Motor neuron (in vitro differentiated cells): ENCODE measurements at regions not wholly inside any gene's neighbourhood (a gene's known extent, or its start where the extent isn't known, plus 50 kb on each side); places are given as distances from the start of the nearest gene placed in this dataset.

Experiments used
- ATAC-seq, 8 experiments: fragments of 200-7000 bp; cut with Tn5 transposase; replicated peaks in 6 of 8; 2 replicates each; pipeline ENCODE4 v1.8.0; 2021; ENCODE audit warnings: mild to moderate bottlenecking in 8 of 8, moderate library complexity in 8 of 8
- H3K27ac ChIP-seq, 2 donors: fragments of 250-450 bp; sonication (Bioruptor Pico); 2 replicates each; pipeline ENCODE4 v1.9.0; 2021; ENCODE audit warnings: antibody characterized with exemption in 2 of 2, mild to moderate bottlenecking in 2 of 2, moderate library complexity in 1 of 2
- H3K4me1 ChIP-seq, 2 donors: fragments of 250-450 bp; sonication (Bioruptor Pico); replicated peaks in 1 of 2; 2 replicates each; pipeline ENCODE4 v1.6.1; 2021; ENCODE audit warnings: antibody characterized with exemption in 2 of 2, mild to moderate bottlenecking in 2 of 2, moderate library complexity in 1 of 2
- H3K4me3 ChIP-seq, 5 donors: fragments of 250-450 bp; sonication (Bioruptor Pico); 2 replicates each; pipeline ENCODE4 v1.9.0; 2021; ENCODE audit warnings: antibody characterized with exemption in 5 of 5, mild to moderate bottlenecking in 5 of 5, moderate library complexity in 4 of 5
- WGBS, 10 experiments: fragments of 450-650 bp; shearing (Covaris generic); methylation state at CpG; one replicate each; pipeline ENCODE4 v1.0.0; 2022; 5-methylcytosine and 5-hydroxymethylcytosine counted together
- in situ Hi-C, 9 experiments: fragments of 400-800 bp; cut with MboI; loops; one replicate each; pipeline ENCODE4 v1.15.0; 2021; ENCODE audit warnings: low sequenced_read_pairs in 9 of 9, low pct_unique_long_range_greater_than_20kb in 2 of 9; ENCODE audit not compliant: unreplicated experiment in 9 of 9

DNA sequence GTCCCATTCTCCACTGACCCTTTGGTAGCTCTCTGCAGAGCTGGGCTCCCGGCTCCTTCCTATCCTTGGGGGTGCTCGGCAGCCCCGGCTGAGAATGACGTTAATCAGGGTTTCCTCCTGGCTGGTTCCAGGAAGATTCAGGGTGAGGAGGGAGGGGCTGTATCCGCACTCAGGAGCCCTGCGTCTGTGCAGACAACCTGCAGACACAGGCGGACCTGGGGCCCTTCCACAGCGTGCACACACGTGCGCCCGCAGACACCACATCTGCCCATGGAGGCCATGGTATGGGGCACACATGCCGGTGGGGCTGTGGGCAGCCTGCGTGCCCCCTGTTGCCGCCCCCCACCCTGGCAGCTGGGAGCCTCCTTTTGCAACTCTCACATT, 66.6 kb upstream of the RNU6ATAC start:
- Histone ChIP-seq H3K4me1 (peaks cover 37 to 41% of the 10 kb centered on the region in 2 donors), H3K27ac (no peak overlapping the region), H3K4me3 (no peak overlapping the region)
- ATAC-seq: peak in 5 of 8 experiments; percentile 7 to 26 (median 13)
- in situ Hi-C loops: no loop called here
- 0 to 100% (median 85%) methylated on average over 1 to 4 of the region's 14 CpGs; no CpG with 5 or more reads in 6 of the 10 experiments for WGBS, 10 experiments

DNA sequence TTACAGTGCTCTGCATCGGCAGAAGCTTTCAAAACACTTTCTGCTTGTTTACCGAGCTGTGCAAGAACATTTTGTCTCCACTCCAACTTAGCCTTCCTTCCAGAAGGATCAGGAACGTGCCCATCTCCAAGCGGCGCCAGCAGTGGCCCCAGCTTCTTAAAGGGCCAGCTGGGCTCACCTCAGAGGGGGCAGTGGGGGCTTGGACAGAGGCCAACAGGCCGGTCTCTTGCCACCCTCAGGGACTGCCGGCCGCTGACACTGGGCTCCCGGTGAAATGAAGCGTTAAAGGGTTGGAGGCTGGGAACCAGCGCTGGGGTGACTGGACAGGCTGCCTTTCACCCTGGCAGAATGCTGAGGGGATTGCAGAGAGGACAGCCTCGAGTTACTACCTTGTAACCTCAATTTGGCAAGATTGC, 67.0 kb upstream of the RNU6ATAC start:
- H3K27ac ChIP-seq: no peak overlapping the region
- WGBS, 10 experiments: 25 to 59% (median 40%) methylated on average over 3 to 6 of the region's 12 CpGs; no CpG with 5 or more reads in 5 of the 10 experiments
- peaks cover 36 to 40% of the 10 kb centered on the region in 2 donors for H3K4me1 ChIP-seq
- in situ Hi-C loops: no loop called here
- no peak overlapping the region for H3K4me3 ChIP-seq
- peak in 4 of 8 experiments; percentile 12 to 39 (median 18) for ATAC-seq

DNA sequence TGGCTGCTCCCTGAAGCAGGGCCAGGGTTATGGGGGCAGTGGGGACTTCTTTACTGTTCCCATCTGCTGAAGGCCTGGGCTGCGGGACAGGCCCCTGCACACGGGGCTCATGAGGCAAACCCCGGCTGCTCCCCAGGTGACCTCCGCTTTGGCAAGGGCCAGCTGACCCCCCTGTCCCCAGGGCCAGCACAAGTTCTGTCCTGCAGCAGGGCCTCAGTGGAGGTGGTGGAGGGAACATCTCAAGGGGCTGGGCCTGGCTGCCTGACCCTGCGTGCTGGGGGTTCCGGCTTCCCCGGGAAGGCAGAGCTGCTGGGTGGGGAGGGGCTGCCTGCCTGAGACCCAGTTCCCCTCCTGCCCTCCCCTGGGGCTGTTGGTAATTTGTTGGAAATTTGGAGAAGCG, 67.4 kb upstream of the RNU6ATAC start:
- H3K27ac ChIP-seq: no peak overlapping the region
- 20 to 100% methylated on average over 1 to 3 of the region's 8 CpGs; no CpG with 5 or more reads in 8 of the 10 experiments for WGBS, 10 experiments
- no peak for ATAC-seq

DNA sequence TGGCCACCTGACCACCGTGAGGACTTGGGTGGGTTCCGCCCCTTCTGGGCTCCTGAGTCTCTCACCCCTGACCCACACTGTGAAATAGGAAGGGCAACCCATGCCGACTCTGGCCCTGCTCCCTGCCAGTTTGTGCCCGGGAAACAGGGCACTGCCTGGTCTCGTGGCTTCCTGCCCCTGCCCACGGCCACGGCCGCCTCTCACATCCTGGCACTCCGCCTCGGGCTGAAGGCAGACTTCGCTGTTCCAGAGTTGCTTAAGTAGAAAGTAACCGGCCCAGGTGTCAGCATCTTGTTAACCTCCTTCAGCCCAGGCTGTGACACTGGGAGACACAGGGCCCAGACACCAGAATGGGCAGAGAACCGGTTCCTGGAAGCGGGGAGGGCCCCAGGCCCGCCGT, 68.7 kb upstream of the RNU6ATAC start:
- 70 to 100% (median 82%) methylated on average over 1 to 3 of the region's 16 CpGs; no CpG with 5 or more reads in 6 of the 10 experiments for WGBS, 10 experiments
- Histone ChIP-seq H3K4me3 (no peak overlapping the region), H3K4me1 (peaks cover 25 to 28% of the 10 kb centered on the region in 2 donors), H3K27ac (no peak overlapping the region)
- in situ Hi-C loops: no loop called here
- no peak for ATAC-seq

More for the DNA sequence above, 67.4 kb upstream of the RNU6ATAC start:
- Histone ChIP-seq H3K4me3 (no peak overlapping the region), H3K4me1 (peaks cover 35 to 37% of the 10 kb centered on the region in 2 donors)
- in situ Hi-C loops: no loop called here

DNA sequence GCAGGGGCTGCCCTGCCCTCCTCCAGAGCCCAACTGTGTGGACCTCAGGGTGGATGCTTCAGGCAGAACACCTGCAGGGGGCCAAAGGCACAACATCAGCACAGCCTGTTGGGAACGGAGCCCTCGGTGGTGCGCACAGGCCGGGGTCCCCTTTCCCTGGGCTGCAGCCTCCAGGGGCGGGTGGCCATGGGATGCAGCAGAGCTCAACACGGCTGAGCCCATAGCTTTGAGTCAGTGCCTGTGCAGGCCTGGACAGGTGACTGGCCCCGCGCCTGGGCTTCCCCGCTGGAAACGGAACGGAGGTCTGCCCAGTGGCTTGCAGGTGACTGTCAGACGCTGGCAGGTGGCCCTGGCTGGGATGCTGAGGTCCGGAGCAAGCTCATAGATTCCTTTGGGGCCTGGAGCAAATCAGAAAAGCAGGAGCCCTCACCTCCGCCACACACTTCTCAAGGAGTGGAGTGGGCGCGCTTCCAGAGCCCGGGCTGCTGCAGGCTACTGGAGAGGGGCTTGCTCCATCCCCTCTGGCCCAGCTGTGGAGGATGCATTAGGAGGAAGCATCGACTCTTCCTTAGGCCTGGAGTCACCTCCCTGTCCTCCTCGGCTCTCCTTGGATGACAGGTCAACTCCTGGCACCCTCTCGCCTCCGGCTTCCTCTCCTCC, 69.8 kb upstream of the RNU6ATAC start:
- Histone ChIP-seq H3K4me1 (peaks cover 19 to 23% of the 10 kb centered on the region in 2 donors), H3K4me3 (no peak overlapping the region), H3K27ac (no peak overlapping the region)
- 80 to 94% (median 85%) methylated on average over 1 to 9 of the region's 21 CpGs; no CpG with 5 or more reads in 6 of the 10 experiments for WGBS, 10 experiments
- ATAC-seq: peak in 1 of 8 experiments; percentile 9
- in situ Hi-C loops: no loop called here

DNA sequence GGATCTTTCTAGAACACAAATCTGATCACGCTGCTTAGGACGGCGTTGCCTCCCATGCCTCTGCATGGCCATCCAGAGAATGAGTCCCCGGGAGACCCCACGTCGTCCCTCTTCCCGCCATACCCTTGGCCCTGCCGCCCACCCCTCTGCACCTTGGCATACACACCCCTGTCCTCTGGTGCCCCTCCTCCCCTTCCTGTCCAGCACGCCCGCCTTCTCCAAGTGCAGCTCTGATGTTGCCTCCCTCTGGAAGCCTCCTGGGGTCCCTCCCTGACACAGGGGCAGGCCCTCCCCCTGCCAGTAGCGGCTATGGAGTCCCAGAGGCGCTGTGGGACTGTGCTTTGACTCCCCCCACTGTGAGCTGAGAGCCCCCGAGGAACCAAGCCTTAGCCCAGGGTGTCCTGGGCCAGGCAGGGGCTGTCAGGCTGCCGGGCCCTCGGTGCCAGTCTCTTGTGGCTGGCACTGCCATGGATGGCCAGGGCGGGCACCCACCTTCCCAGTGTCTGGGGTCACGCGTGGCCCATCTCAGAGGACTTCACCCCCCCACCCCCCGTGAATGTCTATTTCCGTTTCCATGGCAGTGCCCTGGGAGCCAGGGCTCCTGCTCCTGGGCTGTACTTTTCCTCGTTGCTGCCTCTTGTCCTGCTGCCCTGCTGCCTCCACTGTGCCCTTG, 70.5 kb upstream of the RNU6ATAC start:
- ATAC-seq: no peak
- Histone ChIP-seq H3K4me1 (peaks cover 19 to 23% of the 10 kb centered on the region in 2 donors), H3K27ac (no peak overlapping the region), H3K4me3 (no peak overlapping the region)
- 27 to 88% (median 73%) methylated on average over 3 to 6 of the region's 21 CpGs; no CpG with 5 or more reads in 5 of the 10 experiments for WGBS, 10 experiments
- in situ Hi-C loops: no loop called here

DNA sequence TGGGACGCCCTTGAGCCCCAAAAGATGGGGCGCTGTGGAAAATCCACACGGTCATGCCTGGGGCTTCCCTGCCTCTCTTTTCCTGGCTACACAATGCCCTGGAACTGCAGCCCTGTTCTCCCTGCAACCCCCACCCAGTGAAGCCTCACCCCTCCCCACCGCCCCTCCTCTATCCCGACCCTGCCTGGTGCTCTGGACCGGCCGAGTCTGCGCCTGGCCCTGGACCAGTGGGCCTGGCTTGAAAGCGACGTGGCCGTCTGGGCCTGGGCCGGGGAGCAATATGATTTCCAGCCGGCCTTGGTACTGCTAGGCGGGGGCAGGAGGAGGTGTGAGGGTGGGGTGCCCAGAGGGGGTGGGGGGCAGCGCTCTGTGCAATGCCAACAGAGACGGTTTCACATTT, 71.0 kb upstream of the RNU6ATAC start:
- no peak overlapping the region for H3K4me3 ChIP-seq
- no peak for ATAC-seq
- H3K4me1 ChIP-seq: peaks cover 19 to 27% of the 10 kb centered on the region in 2 donors
- in situ Hi-C loops: no loop called here
- WGBS, 10 experiments: 83% methylated on average over 4 of the region's 16 CpGs; no CpG with 5 or more reads in 9 of the 10 experiments
- H3K27ac ChIP-seq: no peak overlapping the region

DNA sequence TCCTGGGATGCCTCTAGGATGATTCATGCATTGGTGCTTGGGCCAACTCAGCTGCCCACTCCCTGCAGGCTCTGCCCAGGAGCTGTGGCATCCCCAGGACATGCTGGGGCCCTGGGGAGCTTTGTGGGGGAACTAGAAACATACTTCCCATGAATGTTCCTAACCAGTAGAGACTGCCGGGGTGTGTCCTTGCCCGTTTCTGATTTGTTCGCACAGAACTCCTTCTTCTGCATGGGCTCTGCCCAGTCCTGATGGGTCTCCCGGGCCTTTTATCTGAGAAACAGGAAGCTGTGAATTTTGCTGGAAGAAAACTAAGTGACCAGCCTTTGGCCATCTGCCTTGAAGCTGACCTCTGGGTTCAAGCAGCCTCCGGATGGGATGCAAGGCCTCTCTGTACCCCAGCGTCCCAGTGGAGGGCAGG, 71.6 kb upstream of the RNU6ATAC start:
- Histone ChIP-seq H3K27ac (no peak overlapping the region), H3K4me3 (no peak overlapping the region), H3K4me1 (peaks cover 14 to 23% of the 10 kb centered on the region in 2 donors)
- ATAC-seq: peak in 3 of 8 experiments; percentile 22 to 82 (median 81)
- in situ Hi-C loops: no loop called here
- 0 to 100% (median 52%) methylated on average over 1 to 3 of the region's 6 CpGs; no CpG with 5 or more reads in 4 of the 10 experiments for WGBS, 10 experiments

DNA sequence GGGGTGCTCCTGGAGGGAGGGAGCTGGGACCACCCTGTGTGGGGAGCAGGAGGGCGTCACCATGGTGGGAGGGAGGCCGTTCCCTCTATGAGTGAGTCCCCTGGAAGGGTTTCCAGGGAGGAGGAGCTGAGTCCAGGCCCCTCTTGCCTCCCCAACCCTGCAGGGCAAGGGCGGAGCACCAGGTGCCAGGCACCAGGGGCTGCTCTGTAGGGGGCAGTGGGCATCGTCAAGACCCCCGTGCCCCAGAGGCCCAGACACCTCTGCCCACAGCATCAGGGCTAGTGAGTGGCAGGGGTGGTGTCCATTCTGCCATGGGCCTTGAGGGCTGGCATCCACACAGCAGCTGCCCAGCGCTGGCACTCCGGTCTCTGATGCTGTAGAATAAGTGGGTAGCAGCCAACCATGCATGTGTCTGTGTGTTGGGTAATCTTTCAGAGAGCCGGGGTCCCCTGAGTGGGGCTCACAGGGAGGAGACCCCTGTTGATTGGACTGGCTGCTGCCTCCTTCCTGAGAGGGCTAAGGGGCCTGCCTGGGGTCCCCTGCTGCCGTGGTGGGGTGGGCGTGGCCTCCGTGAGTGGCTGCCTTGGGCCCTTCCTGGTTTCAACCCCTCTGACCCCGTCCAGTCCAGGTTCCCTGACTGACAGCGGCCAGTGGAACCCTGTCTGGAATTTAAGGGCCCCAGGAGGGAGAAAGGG, 72.7 kb upstream of the RNU6ATAC start:
- in situ Hi-C loops: no loop called here
- no peak overlapping the region for H3K27ac ChIP-seq
- no peak for ATAC-seq
- H3K4me3 ChIP-seq: no peak overlapping the region
- H3K4me1 ChIP-seq: peaks cover 5 to 13% of the 10 kb centered on the region in 2 donors
- 83 to 100% (median 100%) methylated on average over 1 to 2 of the region's 13 CpGs; no CpG with 5 or more reads in 7 of the 10 experiments for WGBS, 10 experiments

DNA sequence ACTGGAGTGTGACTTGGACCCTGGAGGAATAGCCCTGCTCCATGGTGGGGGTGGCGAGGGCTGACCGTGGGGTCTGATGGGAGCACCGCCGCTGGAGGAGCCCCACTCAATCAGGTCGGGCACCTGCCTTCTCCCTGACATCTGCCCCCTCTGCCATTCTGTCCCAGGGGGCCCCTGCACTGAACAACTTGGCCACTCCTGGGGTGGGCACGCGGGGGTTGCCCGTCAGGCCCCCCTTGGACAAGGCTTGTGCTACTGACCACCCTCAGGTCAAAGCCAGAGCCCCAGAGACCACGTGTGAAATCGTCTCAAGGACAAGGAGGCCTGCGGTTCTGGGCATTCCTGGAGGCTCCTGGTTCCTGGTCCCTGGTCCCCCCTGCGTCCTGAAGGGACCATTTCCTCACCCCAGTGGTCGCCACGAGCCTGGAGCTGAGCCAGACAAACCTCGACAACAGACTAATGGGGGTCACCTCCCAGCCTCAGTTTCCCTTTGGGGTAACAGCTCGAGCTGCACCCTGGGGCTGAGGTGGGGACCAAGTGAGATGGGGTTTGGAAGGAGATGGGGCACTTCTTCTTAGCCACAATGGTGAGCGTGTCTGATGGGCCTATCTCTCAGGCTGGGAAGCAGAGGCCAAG, 73.4 kb upstream of the RNU6ATAC start:
- in situ Hi-C loops: no loop called here

DNA sequence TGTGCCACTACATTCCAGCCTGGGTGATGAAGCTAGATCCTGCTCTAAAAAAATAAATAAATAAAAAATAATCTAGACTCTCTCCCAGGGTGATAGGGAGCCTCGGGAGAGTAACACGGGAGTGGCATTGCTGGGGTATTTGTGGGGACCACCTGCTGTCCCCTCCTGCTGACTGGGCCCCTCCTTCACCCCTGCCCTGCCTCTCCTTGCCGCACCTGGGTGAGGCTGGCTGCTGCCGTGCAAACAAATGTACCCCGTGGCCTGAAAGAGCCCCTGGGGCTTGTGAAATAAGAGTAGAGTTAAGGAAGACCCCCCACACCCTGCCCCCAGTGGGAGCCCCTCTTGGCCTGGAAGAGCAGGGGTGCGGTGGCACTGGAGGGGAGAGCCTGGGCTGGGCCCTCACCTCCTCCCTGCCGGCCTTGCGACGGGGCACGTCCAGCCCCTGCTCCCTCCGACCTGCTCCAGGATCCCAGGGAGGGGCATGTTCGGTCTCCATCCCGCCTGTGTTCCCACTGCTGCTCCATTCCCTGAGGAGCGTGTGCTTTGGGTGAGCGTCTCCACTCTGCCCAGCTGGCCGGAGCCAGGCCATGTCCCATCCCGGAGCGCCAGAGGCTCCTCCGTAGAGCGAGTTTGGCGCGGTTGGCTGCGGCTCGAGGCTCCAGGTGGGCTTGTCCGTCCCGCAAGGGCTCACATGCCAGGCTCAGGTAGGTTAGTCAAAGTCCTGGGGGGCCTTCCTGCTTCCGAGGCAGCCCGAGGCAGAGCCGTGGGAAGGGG, 75.0 kb upstream of the RNU6ATAC start:
- peak in 2 of 8 experiments; percentile 9 to 15 for ATAC-seq
- Histone ChIP-seq H3K4me1 (peaks cover 10 to 13% of the 10 kb centered on the region in 2 donors), H3K4me3 (no peak overlapping the region), H3K27ac (no peak overlapping the region)
- in situ Hi-C loops: no loop called here
- WGBS, 10 experiments: 60 to 100% (median 90%) methylated on average over 1 to 4 of the region's 29 CpGs; no CpG with 5 or more reads in 5 of the 10 experiments

More for the DNA sequence above, 73.4 kb upstream of the RNU6ATAC start:
- H3K4me1 ChIP-seq: peaks cover 5 to 13% of the 10 kb centered on the region in 2 donors
- no peak overlapping the region for H3K27ac ChIP-seq
- WGBS, 10 experiments: 38 to 75% (median 71%) methylated on average over 1 to 7 of the region's 17 CpGs; no CpG with 5 or more reads in 5 of the 10 experiments
- H3K4me3 ChIP-seq: no peak overlapping the region
- ATAC-seq: no peak

DNA sequence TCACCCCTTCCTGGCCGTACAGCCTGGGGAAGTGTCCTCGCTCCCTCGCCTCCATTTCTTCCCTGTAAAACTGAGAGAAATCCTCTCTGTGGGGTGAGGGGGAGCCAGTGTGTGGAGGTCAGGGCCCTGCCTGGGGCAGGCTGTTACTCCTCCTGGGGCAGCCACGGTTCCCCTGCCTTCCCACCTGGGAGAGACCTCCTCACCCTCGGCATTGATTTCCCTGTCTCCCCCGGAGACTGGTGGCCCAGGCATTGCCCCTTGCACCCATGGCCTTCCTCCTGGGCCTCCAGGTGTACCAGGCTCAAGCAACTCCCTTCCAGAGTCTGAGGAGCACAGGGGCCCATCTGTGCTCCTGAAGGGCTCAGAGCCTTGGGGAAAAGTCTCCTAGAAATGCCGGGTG, 75.6 kb upstream of the RNU6ATAC start:
- 60 to 70% methylated on average over 1 to 3 of the region's 7 CpGs; no CpG with 5 or more reads in 8 of the 10 experiments for WGBS, 10 experiments
- ATAC-seq: peak in 1 of 8 experiments; percentile 15
- Histone ChIP-seq H3K4me3 (no peak overlapping the region), H3K27ac (no peak overlapping the region), H3K4me1 (peaks cover 10 to 13% of the 10 kb centered on the region in 2 donors)
- in situ Hi-C loops: no loop called here
